Choroid plexus epithelial cell (primary cell): ENCODE measurements at regions not wholly inside any gene's neighbourhood (a gene's known extent, or its start where the extent isn't known, plus 50 kb on each side); places are given as distances from the start of the nearest gene placed in this dataset.

Experiments used
- DNase-seq: peaks from one replicate; pipeline ENCODE4 v3.0.0-alpha.2; 2010; ENCODE audit warnings: low read depth
- H3K4me3 ChIP-seq: 2 replicates; pipeline ENCODE4 v1.5.1; 2011; ENCODE audit warnings: low read depth, mild to moderate bottlenecking, control low read depth, low read length, moderate library complexity
- TF ChIP-seq, protein P1 (sequence below): conservative IDR thresholded peaks from 2 replicates; pipeline ENCODE4 v1.5.1; 2011; ENCODE audit warnings: low read depth, mild to moderate bottlenecking, control low read depth, inconsistent platforms, low read length, moderate library complexity

DNA sequence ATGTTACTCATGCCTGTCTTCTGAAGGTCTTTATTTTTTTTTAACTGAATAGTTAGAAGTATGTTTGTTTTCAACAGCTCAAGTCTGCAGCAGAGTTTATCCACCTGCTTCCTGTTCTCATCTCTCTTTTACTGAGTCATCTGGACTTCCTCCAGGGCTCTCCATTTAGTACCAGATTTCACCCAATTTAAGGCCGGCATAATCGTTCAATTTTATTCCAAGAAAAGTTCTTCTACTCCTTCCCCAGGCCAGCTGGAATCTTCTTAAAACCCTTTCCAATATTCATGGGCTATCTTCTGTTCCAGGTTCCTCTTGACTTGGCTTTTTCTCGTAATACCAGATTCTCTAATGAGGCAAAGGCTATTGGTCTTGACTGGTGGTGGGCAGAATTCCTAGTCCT lies 79.0 kb upstream of the LAMA2 start:
- peak; percentile 72 for DNase-seq
- H3K4me3 ChIP-seq = no peak overlapping the region
- TF ChIP-seq, protein P1, sequence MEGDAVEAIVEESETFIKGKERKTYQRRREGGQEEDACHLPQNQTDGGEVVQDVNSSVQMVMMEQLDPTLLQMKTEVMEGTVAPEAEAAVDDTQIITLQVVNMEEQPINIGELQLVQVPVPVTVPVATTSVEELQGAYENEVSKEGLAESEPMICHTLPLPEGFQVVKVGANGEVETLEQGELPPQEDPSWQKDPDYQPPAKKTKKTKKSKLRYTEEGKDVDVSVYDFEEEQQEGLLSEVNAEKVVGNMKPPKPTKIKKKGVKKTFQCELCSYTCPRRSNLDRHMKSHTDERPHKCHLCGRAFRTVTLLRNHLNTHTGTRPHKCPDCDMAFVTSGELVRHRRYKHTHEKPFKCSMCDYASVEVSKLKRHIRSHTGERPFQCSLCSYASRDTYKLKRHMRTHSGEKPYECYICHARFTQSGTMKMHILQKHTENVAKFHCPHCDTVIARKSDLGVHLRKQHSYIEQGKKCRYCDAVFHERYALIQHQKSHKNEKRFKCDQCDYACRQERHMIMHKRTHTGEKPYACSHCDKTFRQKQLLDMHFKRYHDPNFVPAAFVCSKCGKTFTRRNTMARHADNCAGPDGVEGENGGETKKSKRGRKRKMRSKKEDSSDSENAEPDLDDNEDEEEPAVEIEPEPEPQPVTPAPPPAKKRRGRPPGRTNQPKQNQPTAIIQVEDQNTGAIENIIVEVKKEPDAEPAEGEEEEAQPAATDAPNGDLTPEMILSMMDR = no peak

DNA sequence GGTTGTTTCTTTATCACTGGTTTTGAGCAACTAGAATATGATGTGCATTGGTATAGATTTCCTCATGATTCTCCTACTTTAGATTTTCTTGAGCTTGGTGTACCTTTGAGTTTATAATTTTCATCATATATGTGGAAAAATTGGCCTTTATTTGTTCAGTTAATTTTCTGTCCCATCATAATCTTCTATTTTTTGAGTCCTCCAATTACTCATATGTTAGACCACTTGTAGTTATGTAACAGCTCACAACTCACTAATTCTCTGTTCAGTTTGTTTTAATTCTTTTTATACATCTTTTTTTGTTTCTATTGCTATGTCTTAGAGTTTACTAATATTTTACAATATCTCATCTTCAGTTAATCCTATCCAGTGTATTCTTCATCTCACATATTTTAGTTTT lies 81.3 kb upstream of the LAMA2 start:
- DNase-seq = no peak
- H3K4me3 ChIP-seq = no peak overlapping the region
- TF ChIP-seq, protein P1 = no peak

DNA sequence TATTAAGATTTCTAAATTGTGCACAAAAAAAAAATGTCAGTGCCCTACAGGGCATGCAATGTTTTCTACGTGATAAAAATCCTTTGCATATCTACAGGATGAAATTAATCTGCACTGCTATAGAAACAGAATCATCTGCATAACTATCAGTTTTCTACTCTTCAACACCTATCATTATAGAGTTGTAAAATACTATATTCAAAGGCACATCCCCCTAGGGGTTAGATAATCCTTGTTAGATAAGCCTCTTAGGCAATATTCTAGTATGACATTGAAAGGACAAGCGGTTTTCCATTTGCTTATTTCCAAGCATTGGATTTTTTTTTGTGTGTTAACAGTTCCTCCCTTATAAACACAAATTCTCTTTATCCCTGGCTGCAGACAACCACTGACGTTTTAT lies 98.7 kb upstream of the LAMA2 start:
- TF ChIP-seq, protein P1 = no peak
- no peak for DNase-seq
- H3K4me3 ChIP-seq = no peak overlapping the region

DNA sequence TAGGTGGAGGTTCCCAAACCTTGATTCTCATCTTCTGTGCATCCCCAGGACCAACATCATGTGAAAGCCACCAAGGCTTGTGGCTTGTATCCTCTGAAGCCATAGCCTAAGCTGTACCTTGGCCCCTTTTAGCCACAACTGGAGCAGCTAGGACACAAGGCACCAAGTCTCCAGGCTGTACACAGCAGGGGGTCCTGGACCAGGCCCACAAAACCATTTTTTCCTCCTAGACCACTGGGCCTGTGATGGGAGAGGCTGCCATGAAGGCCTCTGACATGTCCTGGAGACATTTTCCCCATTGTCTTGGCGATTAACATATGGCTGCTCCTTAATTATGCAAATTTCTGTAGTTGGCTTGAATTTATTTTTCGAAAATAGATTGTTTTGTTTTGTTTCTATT lies 114.8 kb upstream of the LAMA2 start:
- no peak overlapping the region for H3K4me3 ChIP-seq
- DNase-seq = no peak
- TF ChIP-seq, protein P1 = no peak

DNA sequence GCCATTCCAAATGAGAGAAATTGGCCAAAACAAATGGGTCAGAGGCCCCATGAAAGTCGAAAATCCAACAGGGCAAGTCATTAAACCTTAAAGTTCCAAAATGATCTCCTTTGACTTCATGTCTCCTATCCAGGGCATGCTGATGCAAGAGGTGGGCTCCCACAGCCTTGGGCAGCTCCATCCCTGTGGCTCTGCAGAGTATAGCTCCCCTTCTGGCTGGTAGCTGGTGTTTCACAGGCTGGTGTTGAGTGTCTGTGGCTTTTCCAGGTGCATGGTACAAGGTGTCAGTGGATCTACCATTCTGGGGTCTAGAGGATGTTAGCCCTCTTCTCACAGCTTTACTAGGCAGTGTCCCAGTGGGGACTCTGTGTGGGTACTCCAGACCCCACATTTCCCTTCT lies 115.2 kb upstream of the LAMA2 start:
- no peak for DNase-seq
- TF ChIP-seq, protein P1 = no peak
- no peak overlapping the region for H3K4me3 ChIP-seq

DNA sequence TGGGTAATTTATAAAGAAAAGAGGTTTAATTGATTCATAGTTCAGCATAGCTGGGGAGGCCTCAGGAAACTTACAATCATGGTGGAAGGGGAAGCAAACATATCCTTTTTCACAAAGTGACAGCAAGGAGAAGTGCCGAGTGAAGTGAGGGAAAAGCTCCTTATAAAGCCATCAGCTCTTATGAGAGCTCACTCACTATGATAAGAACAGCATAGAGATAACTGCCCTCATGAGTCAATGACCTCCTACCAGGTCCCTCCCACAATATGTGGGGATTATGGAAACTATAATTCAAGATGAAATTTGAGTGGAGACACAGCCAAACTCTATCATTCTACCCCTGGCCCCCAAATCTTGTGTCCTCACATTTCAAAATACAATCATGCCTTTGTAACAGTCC lies 115.8 kb upstream of the LAMA2 start:
- no peak overlapping the region for H3K4me3 ChIP-seq
- no peak for DNase-seq
- TF ChIP-seq, protein P1 = no peak

DNA sequence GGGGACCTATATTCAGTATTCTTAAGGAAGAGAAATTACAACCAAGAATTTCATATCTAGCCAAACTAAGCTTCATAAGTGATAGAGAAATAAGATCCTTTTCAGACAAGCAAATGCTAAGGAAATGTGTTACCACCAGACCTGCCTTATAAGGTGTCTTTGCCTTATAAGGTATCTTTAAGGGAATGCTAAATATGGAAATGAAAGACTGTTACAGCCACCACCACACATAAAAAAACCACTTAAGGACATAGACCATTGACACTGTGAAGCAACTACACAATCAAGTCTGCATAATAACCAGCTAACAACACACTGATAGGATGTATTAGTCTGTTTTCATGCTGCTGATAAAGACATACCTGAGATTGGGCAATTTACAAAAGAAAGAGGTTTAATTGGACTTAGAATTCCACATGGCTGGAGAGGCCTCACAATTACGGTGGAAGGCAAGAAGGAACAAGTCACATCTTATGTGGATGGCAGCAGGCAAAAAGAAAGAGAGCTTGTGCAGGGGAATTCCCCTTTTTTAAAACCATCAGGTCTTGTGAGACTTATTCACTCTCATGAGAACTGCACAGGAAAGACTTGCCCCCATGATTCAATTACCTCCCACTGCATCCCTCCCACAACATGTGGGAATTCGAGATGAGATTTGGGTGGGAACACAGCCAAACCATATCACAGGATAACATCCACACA lies 119.2 kb upstream of the LAMA2 start:
- H3K4me3 ChIP-seq = no peak overlapping the region
- peak; percentile 39 for DNase-seq
- TF ChIP-seq, protein P1 = no peak
